GM18868 (cell line): ENCODE measurements at regions not wholly inside any gene's neighbourhood (a gene's known extent, or its start where the extent isn't known, plus 50 kb on each side); places are given as distances from the start of the nearest gene placed in this dataset.
A peak's percentile ranks its signal among the peaks of the same experiment; 100 is the strongest.

Experiments
- ATAC-seq: cut with Tn5 transposase; IDR thresholded peaks from one replicate; pipeline ENCODE4 v1.9.1; 2021; ENCODE audit warnings: mild to moderate bottlenecking, moderate library complexity; ENCODE audit not compliant: unreplicated experiment

- ATAC-seq, result no peak
These were observed 194.3 kb downstream of the NSUN3 start for GRCh38 chr3:94256888-94257813.

GRCh38 chr3:94258851-94259250 lies 196.0 kb downstream of the NSUN3 start:
- ATAC-seq, result no peak

GRCh38 chr3:94259291-94259690 lies 196.4 kb downstream of the NSUN3 start:
- ATAC-seq, result no peak

- ATAC-seq, result no peak
These were observed 206.9 kb downstream of the NSUN3 start for GRCh38 chr3:94269763-94270162.

GRCh38 chr3:94272016-94272415 lies 209.2 kb downstream of the NSUN3 start:
- ATAC-seq, result no peak

GRCh38 chr3:94280958-94281357 lies 218.1 kb downstream of the NSUN3 start:
- ATAC-seq, result no peak

GRCh38 chr3:94285872-94286271 lies 223.0 kb downstream of the NSUN3 start:
- peak; percentile 59 for ATAC-seq

GRCh38 chr3:94291686-94292085 lies 228.8 kb downstream of the NSUN3 start:
- no peak for ATAC-seq

- ATAC-seq, result no peak
These were observed 229.3 kb downstream of the NSUN3 start for GRCh38 chr3:94292151-94292550.

GRCh38 chr3:94293793-94294195 lies 230.9 kb downstream of the NSUN3 start:
- no peak for ATAC-seq

- ATAC-seq, result no peak
These were observed 231.9 kb downstream of the NSUN3 start for GRCh38 chr3:94294806-94295205.

GRCh38 chr3:94299716-94300115 lies 236.9 kb downstream of the NSUN3 start:
- ATAC-seq, result no peak

- no peak for ATAC-seq
These were observed 238.5 kb downstream of the NSUN3 start for GRCh38 chr3:94301366-94301765.

GRCh38 chr3:94303266-94303665 lies 240.4 kb downstream of the NSUN3 start:
- ATAC-seq, result no peak

- no peak for ATAC-seq
These were observed 241.0 kb downstream of the NSUN3 start for GRCh38 chr3:94303897-94304296.

GRCh38 chr3:94304954-94305353 lies 242.1 kb downstream of the NSUN3 start:
- no peak for ATAC-seq

- no peak for ATAC-seq
These were observed 243.2 kb downstream of the NSUN3 start for GRCh38 chr3:94305835-94306611.

GRCh38 chr3:94307588-94307987 lies 244.7 kb downstream of the NSUN3 start:
- no peak for ATAC-seq

GRCh38 chr3:94308767-94309166 lies 245.9 kb downstream of the NSUN3 start:
- ATAC-seq, result no peak

- ATAC-seq, result no peak
These were observed 247.7 kb downstream of the NSUN3 start for GRCh38 chr3:94310341-94311135.

GRCh38 chr3:94311651-94312050 lies 248.8 kb downstream of the NSUN3 start:
- ATAC-seq, result no peak
